IPS DF 19.7 (cell line): ENCODE measurements at regions not wholly inside any gene's neighbourhood (a gene's known extent, or its start where the extent isn't known, plus 50 kb on each side); places are given as distances from the start of the nearest gene placed in this dataset.

Experiments used
- DNase-seq: peaks from one replicate; pipeline ENCODE4 v3.0.0-alpha.2; 2013; ENCODE audit warnings: low read depth, low spot score

GRCh38 chr16:18059089-18059488 is 277.4 kb downstream of the NPIPA8 start:
- no peak for DNase-seq

- DNase-seq = no peak
These were observed 281.1 kb downstream of the NPIPA8 start for GRCh38 chr16:18055411-18055916.

- DNase-seq = no peak
These were observed 285.8 kb downstream of the NPIPA8 start for GRCh38 chr16:18050777-18051176.

- DNase-seq = no peak
These were observed 286.3 kb downstream of the NPIPA8 start for GRCh38 chr16:18050234-18050633.

GRCh38 chr16:18049547-18050133 is 286.9 kb downstream of the NPIPA8 start:
- no peak for DNase-seq

- DNase-seq = no peak
These were observed 287.5 kb downstream of the NPIPA8 start for GRCh38 chr16:18048853-18049546.

GRCh38 chr16:18047761-18048160 is 288.8 kb downstream of the NPIPA8 start:
- DNase-seq = no peak

- DNase-seq = no peak
These were observed 291.2 kb downstream of the NPIPA8 start for GRCh38 chr16:18045356-18045755.

GRCh38 chr16:18041864-18042834 is 294.4 kb downstream of the NPIPA8 start:
- no peak for DNase-seq

GRCh38 chr16:18039931-18040330 is 296.6 kb downstream of the NPIPA8 start:
- DNase-seq = no peak

GRCh38 chr16:18037051-18037450 is 299.5 kb downstream of the NPIPA8 start:
- no peak for DNase-seq

GRCh38 chr16:18024611-18025010 is 311.9 kb downstream of the NPIPA8 start:
- no peak for DNase-seq

GRCh38 chr16:18018376-18018775 is 318.2 kb downstream of the NPIPA8 start:
- DNase-seq = no peak

GRCh38 chr16:18013863-18014262 is 322.7 kb downstream of the NPIPA8 start:
- no peak for DNase-seq

- no peak for DNase-seq
These were observed 328.2 kb downstream of the NPIPA8 start for GRCh38 chr16:18008356-18008755.

GRCh38 chr16:18003033-18003432 is 333.5 kb downstream of the NPIPA8 start:
- no peak for DNase-seq

- DNase-seq = no peak
These were observed 337.5 kb downstream of the NPIPA8 start for GRCh38 chr16:17998996-17999395.

- DNase-seq = no peak
These were observed 338.0 kb downstream of the NPIPA8 start for GRCh38 chr16:17998550-17998949.

GRCh38 chr16:17994027-17994426 is 342.5 kb downstream of the NPIPA8 start:
- DNase-seq = no peak

- no peak for DNase-seq
These were observed 344.1 kb downstream of the NPIPA8 start for GRCh38 chr16:17992416-17992815.

GRCh38 chr16:17989255-17989654 is 347.3 kb downstream of the NPIPA8 start:
- no peak for DNase-seq

GRCh38 chr16:17988839-17989238 is 347.7 kb downstream of the NPIPA8 start:
- DNase-seq = no peak
